CD14-positive monocyte (primary cell): ENCODE measurements at regions not wholly inside any gene's neighbourhood (a gene's known extent, or its start where the extent isn't known, plus 50 kb on each side); places are given as distances from the start of the nearest gene placed in this dataset.
"Not testable (repeated sequence)": the region's sequence is repeated elsewhere in the genome, so short reads cannot be mapped to it uniquely, and the experiment has no call there.

Experiments
- DNase-seq, 3 donors: peaks; one replicate each; pipeline ENCODE4 v3.0.0-alpha.2; 2011 to 2022
- H2AFZ ChIP-seq: 2 replicates; pipeline ENCODE4 v1.6.0; 2012; ENCODE audit warnings: mild to moderate bottlenecking, low read depth, low read length, inconsistent platforms; ENCODE audit not compliant: insufficient read depth, poor library complexity, severe bottlenecking
- H3K27ac ChIP-seq, 2 donors: 1 replicate in 1 of 2; 2 replicates in 1 of 2; pipeline ENCODE4 v1.5.1; 2012 to 2013; ENCODE audit warnings: low read length in 2 of 2, control low read depth in 1 of 2, inconsistent platforms in 1 of 2, low read depth in 1 of 2, mild to moderate bottlenecking in 1 of 2
- H3K27me3 ChIP-seq, 2 donors: one replicate each; pipeline versions ENCODE4 v1.6.0 to v1.6.1; 2011 to 2013; ENCODE audit warnings: low read length in 2 of 2; ENCODE audit not compliant: control insufficient read depth in 2 of 2, insufficient read depth in 2 of 2
- H3K36me3 ChIP-seq, 2 donors: replicated peaks in 1 of 2; 1 replicate in 1 of 2; 2 replicates in 1 of 2; pipeline versions ENCODE4 v1.5.1 to v1.6.1; 2012 to 2013; ENCODE audit warnings: low read length in 2 of 2, control low read depth in 1 of 2, inconsistent platforms in 1 of 2, mild to moderate bottlenecking in 1 of 2; ENCODE audit not compliant: insufficient read depth in 2 of 2, control insufficient read depth in 1 of 2
- H3K4me1 ChIP-seq, 2 donors: 1 replicate in 1 of 2; 2 replicates in 1 of 2; pipeline versions ENCODE4 v1.5.1 to v1.6.1; 2012 to 2013; ENCODE audit warnings: low read length in 2 of 2, control low read depth in 1 of 2, inconsistent platforms in 1 of 2, mild to moderate bottlenecking in 1 of 2, moderate library complexity in 1 of 2; ENCODE audit not compliant: insufficient read depth in 2 of 2, control insufficient read depth in 1 of 2
- H3K4me2 ChIP-seq: replicated peaks from 2 replicates; pipeline ENCODE3; 2012; ENCODE audit warnings: low read length, moderate library complexity, mild to moderate bottlenecking; ENCODE audit not compliant: poor library complexity, severe bottlenecking; ENCODE audit errors: extremely low read depth
- H3K4me3 ChIP-seq, 3 experiments: fragments of 200-600 bp in 1 of 3; sonication (generic) in 1 of 3; replicated peaks in 1 of 3; 1 replicate in 2 of 3; 2 replicates in 1 of 3; pipeline ENCODE4 v1.5.1; 2011 to 2013; ENCODE audit warnings: low read length in 3 of 3, mild to moderate bottlenecking in 3 of 3, control low read depth in 2 of 3, low read depth in 2 of 3, inconsistent platforms in 1 of 3, moderate library complexity in 1 of 3
- H3K79me2 ChIP-seq: 2 replicates; pipeline ENCODE4 v1.6.0; 2012; ENCODE audit warnings: mild to moderate bottlenecking, control low read depth, inconsistent platforms, low read length, moderate library complexity; ENCODE audit not compliant: insufficient read depth
- H3K9ac ChIP-seq: 2 replicates; pipeline ENCODE4 v1.6.0; 2017; ENCODE audit warnings: low read length, mild to moderate bottlenecking; ENCODE audit not compliant: insufficient read depth, poor library complexity, severe bottlenecking
- H3K9me3 ChIP-seq, 2 donors: replicated peaks in 1 of 2; 1 replicate in 1 of 2; 2 replicates in 1 of 2; pipeline versions ENCODE4 v1.5.1 to v1.6.1; 2012 to 2013; ENCODE audit warnings: low read length in 2 of 2, control low read depth in 1 of 2; ENCODE audit not compliant: control insufficient read depth in 1 of 2, insufficient read depth in 1 of 2
- H4K20me1 ChIP-seq: 2 replicates; pipeline ENCODE4 v1.6.0; 2012; ENCODE audit warnings: mild to moderate bottlenecking, low read length, control low read depth, moderate library complexity; ENCODE audit not compliant: insufficient read depth
- H3K27ac Mint-ChIP-seq, 7 donors: one replicate each; pipeline ENCODE4 v1.8.0; 2020; ENCODE audit warnings: mild to moderate bottlenecking in 7 of 7, mixed read lengths in 7 of 7, moderate library complexity in 6 of 7, inconsistent platforms in 2 of 7
- H3K27me3 Mint-ChIP-seq, 3 donors: one replicate each; pipeline ENCODE4 v1.8.0; 2021 to 2022; ENCODE audit warnings: low read depth in 3 of 3, mild to moderate bottlenecking in 3 of 3, mixed read lengths in 3 of 3, moderate library complexity in 3 of 3, inconsistent platforms in 1 of 3
- H3K36me3 Mint-ChIP-seq, 2 donors: one replicate each; pipeline ENCODE4 v1.8.0; 2020; ENCODE audit warnings: mixed read lengths in 2 of 2, inconsistent platforms in 1 of 2, mild to moderate bottlenecking in 1 of 2
- H3K4me1 Mint-ChIP-seq: one replicate; pipeline ENCODE4 v1.8.0; 2020; ENCODE audit warnings: mild to moderate bottlenecking, mixed read lengths
- H3K4me3 Mint-ChIP-seq, 2 donors: one replicate each; pipeline ENCODE4 v1.8.0; 2020; ENCODE audit warnings: mild to moderate bottlenecking in 2 of 2, mixed read lengths in 2 of 2, moderate library complexity in 1 of 2
- H3K9me3 Mint-ChIP-seq, 7 donors: one replicate each; pipeline ENCODE4 v1.8.0; 2020 to 2022; ENCODE audit warnings: mixed read lengths in 7 of 7, mild to moderate bottlenecking in 6 of 7, moderate library complexity in 6 of 7, inconsistent platforms in 2 of 7
- WGBS: methylation state at CpG from one replicate; pipeline ENCODE4 v1.1.5; 2013; ENCODE audit warnings: missing lambda C conversion rate; ENCODE audit not compliant: insufficient coverage; 5-methylcytosine and 5-hydroxymethylcytosine counted together
- intact Hi-C, 2 donors: fragments of 100-400 bp; cut with micrococcal nuclease; formaldehyde crosslinking; loops; one replicate each; pipeline versions ENCODE4 v1.15.0 to v1.15.1; 2023
- TF ChIP-seq, protein P1 (sequence below): fragments of 200-600 bp; IDR thresholded peaks from one replicate; pipeline ENCODE4 v1.8.0; 2022; ENCODE audit warnings: antibody characterized with exemption, mild to moderate bottlenecking

- Mint-ChIP-seq H3K36me3 (no peaks in the 10 kb centered on the region), H3K4me3 (no peak overlapping the region), H3K27ac (no peak overlapping the region), H3K27me3 (peaks cover 0 to 5% (median 2%) of the 10 kb centered on the region in 3 donors), H3K9me3 (peaks cover 0 to 12% (median 6%) of the 10 kb centered on the region in 7 donors), H3K4me1 (no peaks in the 10 kb centered on the region)
- 92% methylated on average over 2 of the region's 7 CpGs for WGBS
- no peak overlapping the region for H2AFZ ChIP-seq
- no peaks in the 10 kb centered on the region for H3K9me3 ChIP-seq
- no peak overlapping the region for H3K4me3 ChIP-seq
- intact Hi-C loops = no loop called here
- H3K27me3 ChIP-seq = no peaks in the 10 kb centered on the region
- H4K20me1 ChIP-seq = no peaks in the 10 kb centered on the region
- no peak overlapping the region for H3K27ac ChIP-seq
- TF ChIP-seq, protein P1, sequence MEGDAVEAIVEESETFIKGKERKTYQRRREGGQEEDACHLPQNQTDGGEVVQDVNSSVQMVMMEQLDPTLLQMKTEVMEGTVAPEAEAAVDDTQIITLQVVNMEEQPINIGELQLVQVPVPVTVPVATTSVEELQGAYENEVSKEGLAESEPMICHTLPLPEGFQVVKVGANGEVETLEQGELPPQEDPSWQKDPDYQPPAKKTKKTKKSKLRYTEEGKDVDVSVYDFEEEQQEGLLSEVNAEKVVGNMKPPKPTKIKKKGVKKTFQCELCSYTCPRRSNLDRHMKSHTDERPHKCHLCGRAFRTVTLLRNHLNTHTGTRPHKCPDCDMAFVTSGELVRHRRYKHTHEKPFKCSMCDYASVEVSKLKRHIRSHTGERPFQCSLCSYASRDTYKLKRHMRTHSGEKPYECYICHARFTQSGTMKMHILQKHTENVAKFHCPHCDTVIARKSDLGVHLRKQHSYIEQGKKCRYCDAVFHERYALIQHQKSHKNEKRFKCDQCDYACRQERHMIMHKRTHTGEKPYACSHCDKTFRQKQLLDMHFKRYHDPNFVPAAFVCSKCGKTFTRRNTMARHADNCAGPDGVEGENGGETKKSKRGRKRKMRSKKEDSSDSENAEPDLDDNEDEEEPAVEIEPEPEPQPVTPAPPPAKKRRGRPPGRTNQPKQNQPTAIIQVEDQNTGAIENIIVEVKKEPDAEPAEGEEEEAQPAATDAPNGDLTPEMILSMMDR = no peak
- no peaks in the 10 kb centered on the region for H3K79me2 ChIP-seq
- H3K4me1 ChIP-seq = no peaks in the 10 kb centered on the region
- H3K36me3 ChIP-seq = no peaks in the 10 kb centered on the region
- no peak for DNase-seq
- no peak overlapping the region for H3K4me2 ChIP-seq
- H3K9ac ChIP-seq = no peak overlapping the region
These were observed 137.4 kb upstream of the RNF32 start for GRCh38 chr7:156503196-156503595.

DNA sequence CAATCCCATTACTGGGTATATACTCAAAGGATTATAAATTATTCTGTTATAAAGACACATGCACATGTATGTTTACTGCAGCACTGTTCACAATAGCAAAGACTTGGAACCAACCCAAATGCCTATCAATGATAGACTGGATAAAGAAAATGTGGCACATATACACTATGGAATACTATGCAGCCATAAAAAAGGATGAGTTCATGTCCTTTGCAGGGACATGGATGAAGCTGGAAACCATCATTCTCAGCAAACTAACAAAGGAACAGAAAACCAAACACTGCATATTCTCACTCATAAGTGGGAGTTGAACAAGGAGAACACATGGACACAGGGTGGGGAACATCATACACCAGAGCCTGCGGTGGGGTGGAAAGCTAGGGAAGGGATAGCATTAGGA is 138.8 kb upstream of the RNF32 start:
- H2AFZ ChIP-seq, H3K27me3 Mint-ChIP-seq, H3K9me3 Mint-ChIP-seq, H3K79me2 ChIP-seq, H3K27ac Mint-ChIP-seq, H3K4me1 ChIP-seq, H3K4me1 Mint-ChIP-seq, H3K9ac ChIP-seq, H3K36me3 Mint-ChIP-seq, H3K27me3 ChIP-seq, H3K4me3 Mint-ChIP-seq, H3K27ac ChIP-seq, H3K36me3 ChIP-seq, H3K4me2 ChIP-seq, DNase-seq, H3K9me3 ChIP-seq, H3K4me3 ChIP-seq, H4K20me1 ChIP-seq, intact Hi-C loops: not testable (repeated sequence)
- no CpG with 5 or more reads among the region's 1 CpG for WGBS
